Adipocyte (in vitro differentiated cells): ENCODE measurements at regions not wholly inside any gene's neighbourhood (a gene's known extent, or its start where the extent isn't known, plus 50 kb on each side); places are given as distances from the start of the nearest gene placed in this dataset.
"Not testable (repeated sequence)": the region's sequence is repeated elsewhere in the genome, so short reads cannot be mapped to it uniquely, and the experiment has no call there.

Experiments
- DNase-seq: peaks from one replicate; pipeline ENCODE4 v3.0.0-alpha.2; 2015; ENCODE audit warnings: low read depth
- H3K27me3 ChIP-seq: replicated peaks from 2 replicates; pipeline ENCODE4 v1.7.0; 2013; ENCODE audit warnings: mild to moderate bottlenecking, low read length, moderate library complexity; ENCODE audit not compliant: control insufficient read depth, insufficient read depth
- H3K36me3 ChIP-seq: 2 replicates; pipeline ENCODE4 v1.7.0; 2013; ENCODE audit warnings: low read length, mild to moderate bottlenecking, moderate library complexity; ENCODE audit not compliant: control insufficient read depth, insufficient read depth, severe bottlenecking
- H3K4me1 ChIP-seq: 2 replicates; pipeline ENCODE4 v1.7.0; 2013; ENCODE audit warnings: mild to moderate bottlenecking, low read length, moderate library complexity; ENCODE audit not compliant: control insufficient read depth, insufficient read depth
- H3K4me3 ChIP-seq: 2 replicates; pipeline ENCODE4 v1.7.0; 2013; ENCODE audit warnings: mild to moderate bottlenecking, low read length, moderate library complexity
- H3K9ac ChIP-seq: 2 replicates; pipeline ENCODE4 v1.7.0; 2013; ENCODE audit warnings: mild to moderate bottlenecking, low read length, moderate library complexity
- H3K9me3 ChIP-seq: 2 replicates; pipeline ENCODE4 v1.7.0; 2013; ENCODE audit warnings: mild to moderate bottlenecking, low read length, moderate library complexity; ENCODE audit not compliant: control insufficient read depth

- H3K4me1 ChIP-seq: no peaks in the 10 kb centered on the region
- H3K9me3 ChIP-seq: no peaks in the 10 kb centered on the region
- no peak overlapping the region for H3K4me3 ChIP-seq
- no peak for DNase-seq
- no peaks in the 10 kb centered on the region for H3K36me3 ChIP-seq
- no peaks in the 10 kb centered on the region for H3K27me3 ChIP-seq
- no peak overlapping the region for H3K9ac ChIP-seq
These were observed 476.7 kb upstream of the EPHA7 start for GRCh38 chr6:93896081-93896480.

GRCh38 chr6:93894521-93894920, 475.2 kb upstream of the EPHA7 start:
- DNase-seq: no peak
- H3K36me3 ChIP-seq: no peaks in the 10 kb centered on the region
- H3K9ac ChIP-seq: no peak overlapping the region
- H3K9me3 ChIP-seq: no peaks in the 10 kb centered on the region
- H3K4me3 ChIP-seq: no peak overlapping the region
- H3K27me3 ChIP-seq: no peaks in the 10 kb centered on the region
- no peaks in the 10 kb centered on the region for H3K4me1 ChIP-seq

DNA sequence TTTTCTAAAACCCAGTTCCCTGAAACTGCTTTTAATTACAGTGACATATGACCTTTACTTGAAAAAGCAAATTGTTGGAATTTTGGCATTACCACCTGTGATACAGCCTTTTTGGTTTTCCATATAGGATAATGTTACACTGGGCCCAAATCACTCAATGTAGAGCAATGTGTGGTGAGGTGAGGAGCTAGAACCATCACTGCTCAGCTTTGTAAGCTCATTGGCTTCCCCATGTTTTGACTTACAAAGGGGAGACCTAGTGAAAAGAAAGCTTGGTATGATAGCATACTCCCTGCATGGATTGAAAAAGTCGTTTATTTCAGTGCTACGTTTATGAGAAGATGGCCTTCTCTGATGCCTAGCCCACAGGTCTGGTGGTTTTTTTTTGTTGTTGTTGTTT, 470.4 kb upstream of the EPHA7 start:
- H3K9ac ChIP-seq: no peak overlapping the region
- H3K27me3 ChIP-seq: no peaks in the 10 kb centered on the region
- no peaks in the 10 kb centered on the region for H3K4me1 ChIP-seq

GRCh38 chr6:93886416-93886815, 467.1 kb upstream of the EPHA7 start:
- Histone ChIP-seq H3K4me1 (no peaks in the 10 kb centered on the region), H3K9ac (no peak overlapping the region), H3K27me3 (no peaks in the 10 kb centered on the region), H3K36me3 (no peaks in the 10 kb centered on the region), H3K4me3 (no peak overlapping the region), H3K9me3 (no peaks in the 10 kb centered on the region)
- no peak for DNase-seq

More for the DNA sequence above, 470.4 kb upstream of the EPHA7 start:
- H3K9me3 ChIP-seq: no peaks in the 10 kb centered on the region
- no peak for DNase-seq
- no peak overlapping the region for H3K4me3 ChIP-seq
- H3K36me3 ChIP-seq: no peaks in the 10 kb centered on the region

- no peak for DNase-seq
- no peak overlapping the region for H3K4me3 ChIP-seq
- no peak overlapping the region for H3K9ac ChIP-seq
- no peaks in the 10 kb centered on the region for H3K27me3 ChIP-seq
- no peaks in the 10 kb centered on the region for H3K4me1 ChIP-seq
- peaks cover 10% of the 10 kb centered on the region for H3K9me3 ChIP-seq
- no peaks in the 10 kb centered on the region for H3K36me3 ChIP-seq
These were observed 440.6 kb upstream of the EPHA7 start for GRCh38 chr6:93859971-93860370.

GRCh38 chr6:93858213-93858612, 438.9 kb upstream of the EPHA7 start:
- Histone ChIP-seq H3K4me1 (no peaks in the 10 kb centered on the region), H3K9me3 (peaks cover 10% of the 10 kb centered on the region), H3K27me3 (no peaks in the 10 kb centered on the region), H3K36me3 (no peaks in the 10 kb centered on the region), H3K9ac (no peak overlapping the region), H3K4me3 (no peak overlapping the region)
- no peak for DNase-seq

DNA sequence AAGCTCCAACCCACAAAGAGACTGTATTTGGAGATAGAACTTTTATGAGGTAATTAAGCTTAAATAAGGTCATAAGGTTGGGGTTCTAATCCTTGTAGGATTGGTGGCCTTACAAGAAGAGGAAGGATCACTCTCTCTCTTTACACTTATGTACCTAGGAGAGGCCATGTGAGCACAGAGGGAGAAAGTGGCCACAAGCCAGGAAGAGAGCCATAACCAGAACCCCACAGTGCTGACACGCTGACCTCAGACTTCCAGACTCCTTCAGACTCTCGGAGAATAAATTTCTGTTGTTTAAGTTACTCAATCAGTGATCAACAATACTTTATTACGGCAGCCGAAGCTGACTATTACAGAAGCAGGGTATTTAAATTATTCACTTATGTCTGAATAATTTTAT, 430.5 kb upstream of the EPHA7 start:
- DNase-seq: no peak
- Histone ChIP-seq H3K36me3 (no peaks in the 10 kb centered on the region), H3K4me1 (no peaks in the 10 kb centered on the region), H3K9ac (no peak overlapping the region), H3K4me3 (no peak overlapping the region), H3K27me3 (no peaks in the 10 kb centered on the region), H3K9me3 (no peaks in the 10 kb centered on the region)

- H3K36me3 ChIP-seq: no peaks in the 10 kb centered on the region
- H3K4me3 ChIP-seq: no peak overlapping the region
- H3K9me3 ChIP-seq: no peaks in the 10 kb centered on the region
- H3K4me1 ChIP-seq: no peaks in the 10 kb centered on the region
- H3K27me3 ChIP-seq: no peaks in the 10 kb centered on the region
- no peak overlapping the region for H3K9ac ChIP-seq
- DNase-seq: no peak
These were observed 428.8 kb upstream of the EPHA7 start for GRCh38 chr6:93848031-93848742.

DNA sequence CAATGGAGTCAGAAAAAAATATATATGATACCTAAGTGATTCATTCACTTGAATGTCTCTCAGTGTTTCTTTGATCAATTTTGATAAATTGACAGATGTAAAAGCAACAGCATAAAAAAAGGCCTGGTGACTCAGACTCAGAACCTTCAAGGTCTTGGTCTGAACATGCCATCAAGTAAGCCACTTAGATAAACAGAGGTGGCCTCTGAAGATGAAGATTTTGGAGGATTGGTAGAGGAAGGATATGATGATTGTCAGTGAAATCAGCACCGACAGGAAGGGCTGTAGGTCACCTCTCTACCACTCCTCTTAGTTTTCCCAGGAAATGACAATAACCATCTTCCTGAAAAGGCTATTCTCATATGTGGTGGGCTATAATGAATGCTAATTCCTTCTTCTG, 422.8 kb upstream of the EPHA7 start:
- H3K4me1 ChIP-seq: no peaks in the 10 kb centered on the region

GRCh38 chr6:93835451-93836145, 416.2 kb upstream of the EPHA7 start:
- not testable (repeated sequence) for H3K36me3 ChIP-seq, H3K9me3 ChIP-seq, H3K9ac ChIP-seq, DNase-seq, H3K4me3 ChIP-seq, H3K27me3 ChIP-seq, H3K4me1 ChIP-seq

More for the DNA sequence above, 422.8 kb upstream of the EPHA7 start:
- H3K36me3 ChIP-seq: no peaks in the 10 kb centered on the region
- no peak for DNase-seq
- no peaks in the 10 kb centered on the region for H3K27me3 ChIP-seq
- H3K9ac ChIP-seq: no peak overlapping the region
- no peaks in the 10 kb centered on the region for H3K9me3 ChIP-seq
- H3K4me3 ChIP-seq: no peak overlapping the region

DNA sequence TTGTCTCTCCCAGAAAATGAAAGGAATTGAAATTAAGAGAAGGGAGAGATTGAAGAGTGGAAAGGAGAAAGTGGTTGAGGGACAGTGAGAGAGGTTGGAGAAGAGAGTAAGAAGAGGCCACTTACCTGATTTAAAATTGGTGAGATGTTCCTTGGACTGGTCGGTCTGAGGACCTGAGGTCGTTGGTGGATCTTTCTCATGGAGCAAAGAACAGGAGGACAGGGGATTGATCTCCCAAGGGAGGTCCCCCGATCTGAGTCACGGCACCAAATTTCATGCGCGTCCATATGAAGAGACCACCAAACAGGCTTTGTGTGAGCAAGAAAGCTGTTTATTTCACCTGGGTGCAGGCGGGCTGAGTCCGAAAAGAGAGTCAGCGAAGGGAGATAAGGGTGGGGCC, 415.7 kb upstream of the EPHA7 start:
- H3K9ac ChIP-seq, H3K4me1 ChIP-seq, H3K4me3 ChIP-seq, H3K27me3 ChIP-seq, DNase-seq, H3K9me3 ChIP-seq, H3K36me3 ChIP-seq: not testable (repeated sequence)
